SK-N-MC (cell line): ENCODE measurements at regions not wholly inside any gene's neighbourhood (a gene's known extent, or its start where the extent isn't known, plus 50 kb on each side); places are given as distances from the start of the nearest gene placed in this dataset.

Experiments used
- EZH2 ChIP-seq: fragments of 200-600 bp; sonication (generic); IDR thresholded peaks from one replicate; pipeline ENCODE4 v1.6.1; 2017; ENCODE audit warnings: antibody characterized with exemption
- POLR2AphosphoS5 ChIP-seq: IDR thresholded peaks from 2 replicates; pipeline ENCODE4 v1.6.1; 2012; ENCODE audit warnings: mild to moderate bottlenecking, low read depth, low read length, borderline replicate concordance

DNA sequence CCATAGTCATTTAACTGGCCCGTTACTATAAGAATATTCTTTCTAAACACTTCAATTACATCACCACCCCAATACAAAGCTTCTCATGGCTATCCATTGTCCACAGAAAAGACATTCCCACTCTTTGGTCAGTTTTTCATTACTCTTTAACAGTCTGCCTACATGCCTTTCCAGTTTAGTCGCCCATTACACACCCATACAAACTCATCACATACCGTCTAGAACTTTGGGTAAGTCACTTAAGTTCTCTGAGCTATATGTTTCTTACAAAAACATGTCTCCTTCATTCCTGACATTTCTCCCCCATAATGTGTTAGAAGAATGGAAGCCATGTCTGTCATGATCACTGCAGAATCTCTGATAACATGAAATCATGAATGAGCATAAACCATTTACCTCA lies 108.2 kb upstream of the STK17B start:
- TF ChIP-seq POLR2AphosphoS5 (no peak), EZH2 (no peak)
